GM19043 (cell line): ENCODE measurements at regions not wholly inside any gene's neighbourhood (a gene's known extent, or its start where the extent isn't known, plus 50 kb on each side); places are given as distances from the start of the nearest gene placed in this dataset.
"Not testable (repeated sequence)": the region's sequence is repeated elsewhere in the genome, so short reads cannot be mapped to it uniquely, and the experiment has no call there.

Experiments
- ATAC-seq: cut with Tn5 transposase; IDR thresholded peaks from one replicate; pipeline ENCODE4 v1.9.1; 2021; ENCODE audit warnings: low read depth; ENCODE audit not compliant: unreplicated experiment

DNA sequence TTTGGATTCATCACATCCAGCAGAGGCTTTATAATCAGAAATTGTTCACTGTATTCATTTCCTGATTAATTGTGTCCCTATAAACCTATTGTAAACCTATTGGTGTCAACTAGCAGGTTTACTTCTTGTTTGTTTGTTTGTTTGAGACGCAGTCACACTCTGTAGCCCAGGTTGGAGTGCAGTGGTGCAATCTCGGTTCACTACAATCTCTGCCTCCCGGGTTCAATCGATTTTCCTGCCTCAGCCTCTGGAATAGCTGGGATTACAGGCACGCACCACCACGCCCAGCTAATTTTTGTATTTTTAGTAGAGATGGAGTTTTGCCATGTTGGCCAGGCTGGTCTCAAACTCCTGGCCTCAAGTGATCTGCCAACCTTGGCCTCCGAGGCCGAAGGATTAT, 215.4 kb upstream of the ZNF385D start:
- not testable (repeated sequence) for ATAC-seq

DNA sequence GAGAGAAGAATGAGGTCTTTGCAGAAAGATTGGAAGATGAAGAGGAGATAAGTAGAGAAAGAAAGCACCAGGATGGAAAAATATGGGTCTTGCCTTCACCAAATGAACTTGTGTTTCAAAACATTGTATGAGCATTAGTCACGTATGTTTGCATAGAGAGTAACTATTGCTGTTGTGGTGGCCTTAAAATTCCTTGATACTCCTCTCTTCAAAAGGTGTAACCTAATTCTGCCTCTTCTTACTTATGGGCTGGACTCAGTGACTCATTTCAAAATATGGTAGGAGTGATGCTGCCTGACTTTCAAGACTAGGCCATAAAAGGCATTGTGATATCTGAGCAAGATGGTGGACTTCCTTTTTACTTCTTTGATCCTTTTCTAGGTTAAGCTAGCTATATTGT, 228.7 kb upstream of the ZNF385D start:
- no peak for ATAC-seq

DNA sequence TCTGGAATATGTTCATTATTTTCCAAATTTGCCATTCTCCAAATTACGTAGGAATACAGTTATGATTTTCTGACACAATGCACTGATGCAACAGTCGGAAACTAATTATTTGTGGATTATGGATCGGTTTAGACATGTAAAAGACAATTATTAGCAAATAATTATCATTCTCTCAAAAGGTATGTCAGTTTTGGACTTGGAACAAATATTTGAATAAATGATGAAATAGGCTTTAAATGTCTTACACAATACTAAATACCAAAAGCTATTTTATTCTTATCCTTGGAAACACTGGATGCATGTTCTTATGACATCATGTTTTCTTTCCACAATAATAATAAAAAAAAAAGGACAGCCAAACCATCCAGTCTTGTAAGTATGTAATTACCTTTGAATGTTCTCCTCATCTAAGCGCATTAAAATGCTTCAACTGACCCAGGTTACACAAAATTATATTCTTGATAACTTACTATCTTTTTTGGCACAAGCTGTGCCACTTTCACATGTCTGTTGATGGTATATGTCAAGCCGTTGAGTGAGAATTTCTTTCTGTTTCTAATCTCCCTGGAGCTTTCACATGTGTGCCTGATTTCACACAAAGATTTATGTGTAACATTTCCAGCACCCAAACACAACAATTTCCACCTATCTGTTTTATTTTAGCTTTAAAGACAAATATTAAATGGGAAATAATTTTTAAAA, 238.5 kb upstream of the ZNF385D start:
- ATAC-seq: no peak

DNA sequence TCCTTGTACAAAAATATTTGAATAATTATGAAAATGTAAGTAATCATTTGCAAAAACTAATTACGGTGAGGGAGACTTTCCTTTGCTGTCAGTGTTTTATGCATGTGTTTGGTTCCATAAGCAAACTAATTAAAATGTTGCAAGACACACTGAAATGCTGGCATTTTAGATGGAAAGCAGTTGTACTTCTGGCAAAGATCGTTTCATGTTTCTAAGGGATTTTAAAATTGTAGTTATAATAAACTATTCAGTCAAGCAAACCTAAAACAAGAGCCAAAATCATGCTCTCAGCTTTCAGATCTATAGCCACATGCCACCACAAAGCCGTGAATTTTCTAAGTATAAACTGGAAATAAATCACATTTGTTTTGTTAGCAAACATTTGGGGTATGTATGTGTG, 240.1 kb upstream of the ZNF385D start:
- no peak for ATAC-seq

DNA sequence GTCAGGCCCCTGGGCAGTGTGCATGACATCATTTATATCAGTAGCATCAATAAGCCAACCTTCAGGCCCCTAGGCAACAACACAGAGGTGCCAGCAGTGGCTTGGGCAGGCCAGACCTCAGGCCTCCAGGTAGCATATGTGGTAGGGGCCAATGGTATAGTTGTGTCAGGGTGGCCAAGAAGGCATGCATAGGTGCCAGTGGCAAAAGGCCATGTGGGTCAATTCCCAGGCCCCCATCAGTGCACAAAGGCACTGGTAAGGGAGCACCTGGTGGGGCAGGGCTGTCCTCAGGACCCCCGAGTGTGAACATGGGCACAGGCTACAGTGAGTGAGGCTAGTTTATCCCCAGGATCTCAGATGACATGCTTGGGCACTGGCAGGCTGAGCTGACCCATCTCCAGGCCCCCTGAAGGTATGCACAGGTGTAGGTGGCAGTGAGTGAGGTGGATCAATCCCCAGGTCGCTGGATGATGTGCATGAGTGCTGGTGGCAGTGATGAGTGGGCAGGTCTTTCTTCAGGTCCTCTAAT, 244.1 kb upstream of the ZNF385D start:
- ATAC-seq: no peak

DNA sequence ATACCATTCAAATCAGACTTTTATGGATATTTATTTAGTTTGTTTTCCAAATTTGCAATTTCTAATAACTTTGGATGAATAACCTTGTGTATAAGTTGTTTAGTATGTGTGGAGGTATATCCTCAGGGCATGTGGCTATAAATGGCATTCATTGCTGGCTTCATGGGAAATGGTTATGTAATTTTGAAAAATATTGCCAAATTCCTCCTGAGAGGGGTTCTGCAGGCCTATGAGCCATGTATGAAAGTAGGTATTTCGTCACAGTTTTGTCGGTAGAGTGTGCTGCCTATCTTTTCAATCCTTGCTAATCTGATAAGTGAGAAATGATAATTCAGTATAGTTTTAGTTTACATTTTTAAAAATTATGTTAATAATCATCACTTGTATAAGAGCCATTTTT, 256.4 kb upstream of the ZNF385D start:
- ATAC-seq: no peak

DNA sequence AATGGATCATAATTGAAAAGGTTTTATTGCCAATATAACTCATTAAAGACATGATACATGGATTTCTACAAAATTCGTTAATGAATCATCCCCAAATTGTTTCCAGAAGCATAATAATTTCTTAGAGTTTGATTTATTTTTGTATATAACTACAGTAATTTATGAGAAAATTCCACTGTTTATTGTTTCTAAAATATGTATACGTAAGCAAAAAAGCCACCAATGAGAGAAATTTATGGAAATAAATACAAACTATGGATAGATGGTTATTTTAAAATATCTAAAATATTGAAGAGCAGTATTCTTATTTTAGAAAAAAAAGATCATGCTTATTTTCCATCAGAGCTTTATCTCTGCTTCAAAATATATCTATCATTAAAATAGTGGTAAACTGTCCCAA, 260.0 kb upstream of the ZNF385D start:
- no peak for ATAC-seq

DNA sequence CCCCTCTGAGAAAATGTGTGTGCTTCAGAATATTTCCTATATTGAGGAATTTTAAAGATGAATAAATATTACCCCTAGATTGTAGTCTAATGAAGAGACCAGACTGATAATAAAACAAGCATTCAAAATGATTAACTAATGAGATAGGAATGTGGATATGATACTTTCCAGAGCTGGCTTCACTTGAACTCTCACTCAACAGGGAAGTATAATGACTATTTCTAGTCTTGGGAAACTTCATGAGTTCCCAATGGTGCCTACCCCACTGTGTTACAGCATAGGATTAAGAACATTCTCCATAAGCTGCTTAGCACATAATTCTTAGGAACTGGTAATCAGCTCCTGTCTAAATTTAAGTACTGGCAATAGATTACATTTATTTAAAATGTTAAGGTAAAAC, 261.5 kb upstream of the ZNF385D start:
- no peak for ATAC-seq

DNA sequence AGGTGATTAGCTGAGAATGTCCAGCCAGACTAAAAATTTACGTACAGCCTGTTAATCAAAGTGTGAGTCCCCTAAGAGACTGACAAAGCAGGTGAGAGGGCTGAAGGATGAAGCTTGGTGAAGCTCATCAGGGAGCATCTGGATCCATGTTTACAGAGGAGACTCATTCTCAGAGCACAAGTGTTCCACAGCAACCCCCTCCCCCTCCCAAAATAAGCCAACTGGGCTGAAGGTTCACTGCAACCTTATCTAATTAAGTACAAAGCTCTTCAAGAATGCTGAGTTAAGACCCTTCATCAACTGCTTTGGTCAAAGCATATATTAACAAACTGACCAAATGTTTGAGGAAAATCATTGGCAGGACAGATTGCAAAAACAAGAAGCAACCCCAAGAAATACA, 262.6 kb upstream of the ZNF385D start:
- no peak for ATAC-seq

DNA sequence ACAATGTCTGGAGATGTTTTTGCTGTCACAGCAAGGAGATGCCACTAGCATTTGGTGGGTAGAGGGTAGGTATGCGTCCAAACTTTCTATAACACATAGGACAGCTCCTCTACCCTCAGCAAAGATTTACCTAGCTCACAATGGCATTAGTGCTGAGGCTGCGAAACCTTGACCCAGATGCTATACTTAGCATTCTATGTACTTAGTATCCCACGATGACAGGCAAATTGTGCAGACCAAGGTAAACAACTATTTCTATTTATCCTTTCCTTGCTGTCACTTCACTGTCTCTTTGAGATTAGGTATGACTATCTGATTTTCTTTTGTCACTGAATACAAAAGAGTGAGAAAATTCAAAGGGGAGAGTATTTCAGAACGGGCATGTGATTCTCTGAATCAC, 265.2 kb upstream of the ZNF385D start:
- ATAC-seq: no peak

DNA sequence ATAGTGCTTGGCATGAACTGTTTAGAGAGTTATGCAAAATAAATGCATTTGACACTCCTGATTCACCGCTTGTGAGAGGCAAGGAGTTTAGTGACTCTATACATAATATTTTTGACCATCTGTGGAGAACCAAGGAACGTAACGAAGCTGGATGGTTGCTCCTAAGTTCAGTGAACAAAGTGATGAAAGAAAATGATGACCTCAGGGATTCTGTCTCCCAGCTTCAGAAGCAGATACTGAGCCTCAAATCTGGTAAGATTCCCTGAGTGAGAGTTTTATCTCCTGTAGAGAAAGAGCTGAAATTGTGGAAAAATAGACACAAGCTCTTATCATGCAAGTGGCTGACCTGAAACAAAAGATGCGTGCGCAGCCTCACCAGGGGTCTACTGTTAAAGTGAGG, 273.6 kb upstream of the ZNF385D start:
- ATAC-seq: not testable (repeated sequence)

GRCh38 chr3:22029480-22029879, 278.5 kb upstream of the ZNF385D start:
- no peak for ATAC-seq

- ATAC-seq: no peak
These were observed 288.2 kb upstream of the ZNF385D start for GRCh38 chr3:22039161-22039560.

DNA sequence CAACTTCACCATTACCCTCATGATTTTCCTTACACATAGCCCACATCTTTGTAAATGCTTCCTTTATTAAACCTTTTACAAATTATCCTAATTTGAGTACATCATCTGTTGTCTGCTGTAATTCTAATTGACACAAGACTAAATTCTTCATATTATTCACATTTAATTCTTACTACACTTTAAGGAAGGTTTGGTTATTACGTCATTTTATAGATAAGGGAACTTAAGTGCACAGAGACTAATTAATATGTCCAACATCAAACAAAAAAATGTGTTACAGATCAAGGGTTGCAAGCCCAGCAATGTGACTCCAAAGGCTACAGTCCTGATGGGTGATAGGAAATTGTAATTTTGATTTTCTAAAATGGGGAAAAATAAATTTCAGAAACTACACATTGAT, 289.1 kb upstream of the ZNF385D start:
- ATAC-seq: no peak

DNA sequence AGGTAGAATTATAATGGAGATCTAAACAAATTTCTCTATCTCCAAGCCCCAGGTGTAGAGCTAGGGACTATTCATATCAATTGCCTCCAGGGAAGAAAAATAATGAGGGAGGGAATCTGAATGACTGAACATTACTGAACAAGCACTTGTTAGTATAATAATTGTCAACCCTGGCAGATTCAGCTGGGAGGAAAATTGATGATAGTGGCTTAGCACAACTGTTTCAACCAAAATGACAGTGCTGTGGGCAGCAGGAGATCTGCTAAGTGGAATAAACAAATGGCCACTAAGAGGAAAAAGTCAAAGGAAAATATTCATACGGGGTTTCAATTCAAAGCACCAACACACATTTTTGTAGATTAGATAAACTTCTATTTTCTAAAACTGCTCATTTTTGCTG, 294.9 kb upstream of the ZNF385D start:
- no peak for ATAC-seq

DNA sequence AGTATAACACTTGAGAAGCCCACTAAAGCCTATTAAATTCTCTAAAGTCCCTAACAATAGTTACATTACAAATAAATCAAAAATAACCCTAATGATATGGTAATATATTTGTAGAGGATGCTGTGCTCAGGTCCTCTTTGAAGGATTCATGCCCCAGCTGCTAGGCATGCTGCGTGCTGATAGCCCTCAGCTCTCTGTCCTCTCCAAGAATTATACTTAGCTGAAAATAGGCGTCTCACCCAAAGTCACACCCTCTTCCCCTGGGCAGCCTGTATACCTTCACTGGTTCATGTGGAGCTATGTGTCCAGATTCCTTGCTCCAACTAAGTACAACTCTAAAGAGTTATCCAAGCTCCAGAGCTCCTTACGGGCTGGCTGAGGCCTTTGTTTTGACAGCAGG, 312.5 kb upstream of the ZNF385D start:
- ATAC-seq: no peak

DNA sequence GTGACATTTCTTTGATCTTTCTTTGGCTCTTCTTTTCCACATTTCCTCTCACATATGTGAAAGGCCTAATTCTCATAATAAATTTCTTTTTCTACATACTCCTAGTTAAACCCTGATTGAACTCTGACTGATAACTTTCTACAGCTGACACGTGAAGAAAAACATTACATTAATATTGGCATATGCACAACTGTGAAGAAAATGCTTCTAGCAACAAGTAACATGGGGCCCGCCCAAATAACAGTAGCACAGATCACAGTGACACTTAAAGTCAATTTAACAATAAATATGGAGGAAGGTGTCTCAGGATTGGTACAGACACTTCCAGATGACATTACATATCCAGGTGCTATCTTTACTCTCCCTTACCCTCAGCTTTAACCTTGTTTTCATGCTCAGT, 317.6 kb upstream of the ZNF385D start:
- no peak for ATAC-seq

DNA sequence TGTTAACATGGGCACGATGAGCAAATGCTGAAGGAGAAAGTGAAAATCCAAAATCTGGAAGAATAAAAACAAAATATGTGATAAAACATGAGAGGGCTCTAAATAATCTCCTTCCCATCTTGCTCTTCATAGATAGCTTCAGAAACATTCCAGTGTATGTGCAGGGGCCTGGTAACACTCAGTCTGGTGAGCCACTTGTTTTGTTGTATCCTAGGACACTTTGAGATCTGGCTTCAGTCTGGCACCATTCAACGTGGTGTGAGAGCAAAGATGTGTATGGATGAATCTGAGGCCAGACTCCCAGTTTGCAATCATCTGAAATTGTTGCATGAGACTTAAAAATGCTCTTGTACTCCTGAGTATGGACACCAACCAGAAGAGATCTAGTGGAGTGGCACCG, 337.2 kb upstream of the ZNF385D start:
- ATAC-seq: no peak

GRCh38 chr3:22089284-22089683, 338.3 kb upstream of the ZNF385D start:
- peak; percentile 93 for ATAC-seq

GRCh38 chr3:22091329-22091728, 340.3 kb upstream of the ZNF385D start:
- ATAC-seq: no peak

DNA sequence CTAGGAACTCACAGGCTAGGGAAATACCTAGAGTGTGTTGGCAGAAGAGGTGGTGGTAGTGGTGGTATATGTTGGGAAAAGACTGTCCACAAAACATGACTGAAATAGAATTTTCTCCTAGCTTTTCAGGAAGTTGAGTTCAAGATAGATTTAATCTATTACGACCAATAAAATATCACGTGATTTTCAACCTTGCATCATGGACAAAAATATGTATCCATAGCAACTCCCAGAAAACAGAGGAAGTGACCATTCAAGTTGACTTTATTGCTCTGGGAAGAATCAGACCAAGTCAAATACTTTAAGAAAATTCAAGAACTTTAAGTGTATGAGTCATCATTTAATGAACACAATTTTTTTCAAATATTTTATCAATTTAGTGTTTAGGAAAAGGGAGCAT, 347.0 kb upstream of the ZNF385D start:
- ATAC-seq: no peak

- no peak for ATAC-seq
These were observed 350.3 kb upstream of the ZNF385D start for GRCh38 chr3:22101351-22101750.

- ATAC-seq: no peak
These were observed 350.8 kb upstream of the ZNF385D start for GRCh38 chr3:22101811-22102210.
